ENCODE measurements at regions not wholly inside any gene's neighbourhood (a gene's known extent, or its start where the extent isn't known, plus 50 kb on each side); places are given as distances from the start of the nearest gene placed in this dataset.

GRCh38 chr5:135195270-135195608 is 161.2 kb upstream of the PITX1 start:
- Histone ChIP-seq H3K4me1 (ENCODE audit: insufficient read depth, low read length) (no peaks in the 10 kb centered on the region), H4K5ac (ENCODE audit: insufficient read length, low read depth, low read length) (no peak overlapping the region), H4K8ac (replicated peaks; ENCODE audit: insufficient read length, low read depth, low read length) (no peak overlapping the region), H2BK120ac (ENCODE audit: low read depth, low read length, poor library complexity, severe bottlenecking) (no peak overlapping the region), H3K23ac (ENCODE audit: insufficient read length, low read depth, low read length) (no peak overlapping the region), H3K14ac (ENCODE audit: insufficient read depth, low read length) (no peak overlapping the region), H2BK20ac (ENCODE audit: low read depth, low read length, poor library complexity, severe bottlenecking) (no peak overlapping the region), H2BK15ac (ENCODE audit: low read depth, low read length) (no peak overlapping the region), H3T11ph (ENCODE audit: low read length) (no peak overlapping the region), H3K4ac (ENCODE audit: low read depth, low read length) (no peak overlapping the region), H3K23me2 (ENCODE audit: insufficient read length, low read depth, low read length, poor library complexity, severe bottlenecking) (peaks cover 6% of the 10 kb centered on the region), H3K79me1 (ENCODE audit: insufficient read depth, low read depth, low read length, poor library complexity, severe bottlenecking) (no peaks in the 10 kb centered on the region), H2AK5ac (ENCODE audit: insufficient read length, low read length) (no peak overlapping the region), H3K56ac (ENCODE audit: insufficient read length, low read depth, low read length) (no peak overlapping the region), H2AFZ (ENCODE audit: low read length) (no peak overlapping the region), H3K4me2 (ENCODE audit: insufficient read depth, insufficient read length, low read length) (no peak overlapping the region), H3K79me2 (ENCODE audit: insufficient read depth, low read length) (no peaks in the 10 kb centered on the region), H2BK12ac (ENCODE audit: insufficient read length, low read depth, low read length) (no peak overlapping the region), H4K20me1 (ENCODE audit: control insufficient read depth, insufficient read depth, insufficient read length) (no peaks in the 10 kb centered on the region), H3K18ac (ENCODE audit: insufficient read length, low read depth, low read length) (no peak overlapping the region), H3K9me3 (ENCODE audit: control insufficient read depth, low read depth, low read length) (no peaks in the 10 kb centered on the region), H3K9ac (ENCODE audit: extremely low read depth, insufficient read length, low read length) (no peak overlapping the region), H4K91ac (ENCODE audit: insufficient read length, low read depth, low read length) (no peak overlapping the region), H3K27ac (ENCODE audit: insufficient read length, low read depth, low read length) (no peak overlapping the region), H3K27me3 (ENCODE audit: insufficient read depth, low read length) (peaks cover 3% of the 10 kb centered on the region; the same call in 1 of the 2 replicates), H2BK5ac (ENCODE audit: insufficient read length, low read length) (no peak overlapping the region)
- H3K9me3 Mint-ChIP-seq: peaks cover 0 to 2% of the 10 kb centered on the region in 2 experiments; a peak in 3 of 5 replicates
- peaks cover 87% of the 10 kb centered on the region for H3K27me3 Mint-ChIP-seq (ENCODE audit: low read depth)
- peaks cover 5 to 10% of the 10 kb centered on the region in 2 experiments for H3K4me1 Mint-ChIP-seq
- no peak overlapping the region for H3K27ac Mint-ChIP-seq
- TF ChIP-seq CTCF (conservative IDR thresholded peaks at IDR 0.05): no peak
- H3K36me3 Mint-ChIP-seq (ENCODE audit: insufficient read depth in 1 of 3, low read depth in 3 of 3): no peaks in the 10 kb centered on the region
- no peak for DNase-seq
- no peak overlapping the region for H3K4me3 Mint-ChIP-seq
- no CpG with 5 or more reads among the region's 3 CpGs for WGBS (ENCODE audit: extremely low coverage, insufficient read length, low lambda C conversion rate)
